Ectodermal cell (in vitro differentiated cells): ENCODE measurements at regions not wholly inside any gene's neighbourhood (a gene's known extent, or its start where the extent isn't known, plus 50 kb on each side); places are given as distances from the start of the nearest gene placed in this dataset.

Experiments
- H3K27ac ChIP-seq: 2 replicates; pipeline ENCODE4 v1.7.0; 2013; ENCODE audit warnings: mild to moderate bottlenecking, low read depth, low read length; ENCODE audit not compliant: insufficient read depth, poor library complexity, severe bottlenecking
- H3K27me3 ChIP-seq: 2 replicates; pipeline ENCODE4 v1.7.0; 2013; ENCODE audit warnings: mild to moderate bottlenecking, low read length; ENCODE audit not compliant: insufficient read depth, control insufficient read depth, poor library complexity, severe bottlenecking
- H3K36me3 ChIP-seq: one replicate; pipeline ENCODE4 v1.7.0; 2013; ENCODE audit warnings: low read length; ENCODE audit not compliant: control insufficient read depth, insufficient read depth
- H3K4me1 ChIP-seq: one replicate; pipeline ENCODE4 v1.7.0; 2013; ENCODE audit warnings: low read length; ENCODE audit not compliant: control insufficient read depth, insufficient read depth
- H3K4me3 ChIP-seq: 2 replicates; pipeline ENCODE4 v1.7.0; 2013; ENCODE audit warnings: low read depth, low read length, control low read depth; ENCODE audit not compliant: insufficient read depth
- H3K9me3 ChIP-seq: 2 replicates; pipeline ENCODE4 v1.7.0; 2013; ENCODE audit warnings: mild to moderate bottlenecking, low read length, moderate library complexity; ENCODE audit not compliant: control insufficient read depth
- WGBS, 2 experiments: methylation state at CpG; one replicate each; pipeline ENCODE4 v1.1.7; 2013; ENCODE audit warnings: missing lambda C conversion rate in 2 of 2; 5-methylcytosine and 5-hydroxymethylcytosine counted together

DNA sequence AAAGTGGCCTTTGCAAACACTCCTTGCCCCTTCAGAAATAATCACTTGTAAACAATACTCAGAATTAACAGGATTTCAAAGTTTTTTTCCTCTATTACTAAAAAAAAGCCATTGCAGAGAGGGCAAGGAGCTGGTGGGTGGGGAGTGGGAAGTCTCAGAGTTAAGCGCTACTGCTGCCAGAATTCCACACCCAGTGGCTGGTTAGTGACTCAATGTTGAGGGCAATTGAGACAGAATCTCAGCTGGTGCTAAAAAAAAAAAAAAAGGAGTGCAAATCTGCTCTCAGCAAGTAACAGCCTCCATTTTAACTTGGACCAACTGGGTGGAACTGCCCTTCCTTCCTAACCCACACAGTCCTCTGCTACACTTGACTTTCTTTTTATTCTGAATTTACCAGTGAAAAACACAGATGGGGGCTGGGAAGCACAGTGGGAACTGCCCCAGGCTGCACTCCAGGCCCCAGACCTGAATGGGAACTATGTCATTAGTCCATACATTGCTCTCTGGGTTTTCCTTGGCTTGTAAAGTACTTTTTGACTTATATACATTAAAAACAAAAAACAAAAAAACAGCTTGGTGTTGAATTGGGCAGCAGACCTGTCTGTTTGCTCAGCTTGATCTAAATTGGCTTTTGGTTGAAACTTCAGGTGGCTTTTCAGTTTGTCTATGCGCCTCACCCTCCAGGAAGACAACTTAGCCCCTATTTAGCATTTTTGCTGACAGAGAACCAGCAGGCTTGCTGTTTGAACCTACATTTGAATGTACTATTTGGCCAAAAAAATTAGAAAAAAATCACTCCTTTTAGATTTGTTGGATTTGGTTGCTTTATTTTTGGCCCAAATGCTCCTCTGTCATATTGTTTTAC is 357.8 kb upstream of the TBL1XR1 start:
- 21 to 24% methylated on average over 2 of the region's 2 CpGs for WGBS, 2 experiments

DNA sequence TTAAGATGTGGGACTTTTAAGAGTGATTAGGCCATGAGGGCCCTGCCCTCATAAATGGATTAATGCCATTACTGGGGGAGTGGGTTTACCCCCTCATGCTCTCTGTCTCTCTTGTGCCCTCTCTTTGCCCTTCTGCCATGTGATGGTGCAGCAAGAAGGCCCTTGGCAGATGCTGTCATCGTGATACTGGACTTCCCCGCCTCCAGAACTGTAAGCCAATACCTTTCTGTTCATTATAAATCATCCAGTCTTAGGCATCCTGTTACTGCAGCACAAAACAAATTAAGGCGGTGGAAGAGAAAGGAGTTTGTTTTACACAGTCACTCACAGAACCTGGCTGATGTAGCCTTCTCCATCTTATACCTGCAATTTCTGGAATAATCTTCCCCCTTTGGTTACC is 360.3 kb upstream of the TBL1XR1 start:
- Histone ChIP-seq H3K4me3 (no peak overlapping the region), H3K9me3 (no peaks in the 10 kb centered on the region), H3K27ac (no peak overlapping the region), H3K36me3 (no peaks in the 10 kb centered on the region), H3K4me1 (peaks cover 20% of the 10 kb centered on the region), H3K27me3 (no peaks in the 10 kb centered on the region)
- 91 to 94% methylated on average over 3 of the region's 3 CpGs for WGBS, 2 experiments

More for the DNA sequence above, 357.8 kb upstream of the TBL1XR1 start:
- Histone ChIP-seq H3K9me3 (no peaks in the 10 kb centered on the region), H3K27me3 (no peaks in the 10 kb centered on the region), H3K27ac (no peak overlapping the region), H3K4me3 (no peak overlapping the region), H3K4me1 (peaks cover 20% of the 10 kb centered on the region), H3K36me3 (no peaks in the 10 kb centered on the region)

DNA sequence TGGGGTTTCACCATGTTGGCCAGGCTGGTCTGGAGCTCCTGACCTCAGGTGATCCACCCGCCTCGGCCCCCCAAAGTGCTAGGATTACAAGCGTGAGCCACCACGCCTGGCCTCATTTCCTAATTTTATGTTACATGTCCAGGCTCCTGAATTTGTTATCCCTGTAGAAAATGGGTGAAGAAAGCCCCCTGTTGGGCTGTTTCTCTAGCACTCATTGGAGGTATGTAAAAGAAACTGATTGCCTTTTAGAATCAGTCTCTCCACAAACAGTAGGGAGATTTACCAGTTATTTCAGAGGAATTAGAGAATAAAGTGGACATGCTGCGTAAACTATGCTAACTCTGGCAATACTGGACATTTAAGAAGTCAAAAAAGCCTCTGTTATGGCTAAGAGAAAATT is 364.1 kb upstream of the TBL1XR1 start:
- 85 to 86% methylated on average over 5 of the region's 5 CpGs for WGBS, 2 experiments
- H3K4me3 ChIP-seq: no peak overlapping the region
- no peaks in the 10 kb centered on the region for H3K36me3 ChIP-seq
- H3K27me3 ChIP-seq: no peaks in the 10 kb centered on the region
- no peaks in the 10 kb centered on the region for H3K4me1 ChIP-seq
- no peak overlapping the region for H3K27ac ChIP-seq
- no peaks in the 10 kb centered on the region for H3K9me3 ChIP-seq

DNA sequence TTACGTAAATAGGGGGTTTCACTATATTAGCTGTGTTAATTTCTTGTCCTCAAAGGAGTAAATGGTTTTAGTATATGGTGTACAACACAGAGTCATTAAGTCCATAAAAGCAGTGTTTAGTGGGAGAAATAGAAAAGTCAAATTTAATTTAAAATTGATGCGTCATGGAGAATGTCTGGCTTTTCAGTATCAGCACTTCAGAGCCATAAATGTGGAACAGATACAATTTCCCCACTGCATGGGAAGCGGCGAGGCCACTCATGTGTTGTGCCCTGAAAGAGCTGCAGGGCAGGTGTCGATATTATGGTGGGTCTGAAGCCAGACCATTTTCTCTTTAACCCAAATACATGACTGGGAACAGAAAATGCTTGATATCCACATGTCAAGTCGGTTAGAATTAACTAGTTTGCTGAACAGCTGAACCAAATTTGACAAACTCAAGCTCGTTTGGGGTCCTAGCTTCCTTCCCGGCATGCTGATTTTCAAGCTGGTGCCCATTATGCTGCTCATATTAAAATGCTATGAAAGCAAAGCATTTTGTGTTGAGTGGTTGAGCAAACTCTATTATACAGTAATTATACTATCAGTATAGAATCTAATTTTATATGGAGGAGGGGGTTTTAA is 364.6 kb upstream of the TBL1XR1 start:
- H3K27ac ChIP-seq: no peak overlapping the region
- H3K27me3 ChIP-seq: no peaks in the 10 kb centered on the region
- H3K9me3 ChIP-seq: no peaks in the 10 kb centered on the region
- H3K4me3 ChIP-seq: no peak overlapping the region
- H3K4me1 ChIP-seq: no peaks in the 10 kb centered on the region
- 91 to 96% methylated on average over 8 of the region's 8 CpGs for WGBS, 2 experiments
- H3K36me3 ChIP-seq: no peaks in the 10 kb centered on the region

DNA sequence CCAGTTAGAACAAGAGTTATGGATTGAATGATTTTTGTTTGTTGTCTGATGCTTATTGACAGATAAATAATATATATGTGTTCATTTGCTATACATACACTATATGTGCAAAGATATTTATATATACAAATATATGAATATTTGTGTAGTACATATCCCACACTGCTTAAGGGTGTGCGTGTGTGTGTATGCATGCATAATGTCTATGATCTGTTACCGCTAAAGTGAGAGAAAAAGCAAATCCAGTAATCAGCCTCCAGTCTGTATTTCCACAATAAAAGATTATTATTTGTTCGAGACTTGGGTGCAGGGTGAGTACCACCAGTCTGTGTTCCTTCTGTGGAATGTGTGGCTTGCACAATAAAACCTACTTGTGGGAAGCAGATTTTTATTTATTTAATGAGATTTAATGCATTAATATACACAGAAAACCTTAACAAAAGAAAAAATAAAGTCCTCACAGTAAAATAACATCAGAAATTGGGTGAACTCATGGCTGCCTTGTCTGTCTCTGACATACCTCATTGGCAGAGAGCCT is 366.0 kb upstream of the TBL1XR1 start:
- Histone ChIP-seq H3K27ac (no peak overlapping the region), H3K4me3 (no peak overlapping the region), H3K36me3 (no peaks in the 10 kb centered on the region), H3K27me3 (no peaks in the 10 kb centered on the region), H3K9me3 (no peaks in the 10 kb centered on the region), H3K4me1 (no peaks in the 10 kb centered on the region)
- 88 to 93% methylated on average over 2 to 3 of the region's 3 CpGs for WGBS, 2 experiments

DNA sequence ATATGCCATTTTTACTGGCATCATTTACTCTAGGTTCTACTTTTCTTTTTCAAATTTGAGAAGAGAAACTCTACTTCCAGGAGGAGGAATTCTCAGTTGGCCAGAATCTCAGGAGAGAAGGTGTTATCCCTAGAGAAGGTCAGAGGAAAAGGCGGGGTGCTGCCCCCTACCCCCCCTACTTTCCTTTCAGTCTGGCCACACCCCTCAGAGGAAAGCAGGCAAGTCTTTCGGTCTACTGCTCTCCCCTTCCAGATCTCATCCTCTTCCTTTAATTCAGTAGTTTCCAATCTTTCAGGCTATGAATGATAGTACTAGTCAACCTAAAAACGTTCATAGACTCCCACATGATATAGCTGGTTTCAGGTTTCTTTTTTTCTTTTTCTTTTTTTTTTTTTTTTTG is 366.5 kb upstream of the TBL1XR1 start:
- Histone ChIP-seq H3K27ac (no peak overlapping the region), H3K4me1 (no peaks in the 10 kb centered on the region), H3K36me3 (no peaks in the 10 kb centered on the region), H3K27me3 (no peaks in the 10 kb centered on the region), H3K4me3 (no peak overlapping the region), H3K9me3 (no peaks in the 10 kb centered on the region)
- WGBS, 2 experiments: 61 to 66% methylated on average over 3 of the region's 3 CpGs

DNA sequence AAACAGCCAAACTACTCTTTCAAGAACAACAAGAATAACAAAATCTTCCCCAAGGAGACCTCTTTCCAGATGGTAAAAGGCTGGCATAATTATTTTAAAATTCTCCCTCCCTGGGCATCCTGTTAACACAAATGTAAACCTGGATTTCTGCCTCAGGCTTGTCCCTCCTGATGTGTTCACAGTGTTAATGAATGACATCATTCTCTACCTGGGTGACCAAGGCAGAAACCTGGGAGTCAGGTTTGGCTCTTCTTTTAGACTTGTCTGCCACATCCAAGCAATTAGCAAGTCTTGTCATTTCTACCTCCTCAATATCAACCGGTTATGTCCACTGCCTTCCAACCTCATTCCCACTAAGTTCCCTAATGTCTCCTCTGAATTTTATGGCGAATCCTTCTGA is 368.7 kb upstream of the TBL1XR1 start:
- Histone ChIP-seq H3K4me3 (no peak overlapping the region), H3K4me1 (no peaks in the 10 kb centered on the region), H3K27me3 (no peaks in the 10 kb centered on the region), H3K36me3 (no peaks in the 10 kb centered on the region), H3K9me3 (no peaks in the 10 kb centered on the region), H3K27ac (no peak overlapping the region)
- 96 to 100% methylated on average over 2 of the region's 2 CpGs for WGBS, 2 experiments

DNA sequence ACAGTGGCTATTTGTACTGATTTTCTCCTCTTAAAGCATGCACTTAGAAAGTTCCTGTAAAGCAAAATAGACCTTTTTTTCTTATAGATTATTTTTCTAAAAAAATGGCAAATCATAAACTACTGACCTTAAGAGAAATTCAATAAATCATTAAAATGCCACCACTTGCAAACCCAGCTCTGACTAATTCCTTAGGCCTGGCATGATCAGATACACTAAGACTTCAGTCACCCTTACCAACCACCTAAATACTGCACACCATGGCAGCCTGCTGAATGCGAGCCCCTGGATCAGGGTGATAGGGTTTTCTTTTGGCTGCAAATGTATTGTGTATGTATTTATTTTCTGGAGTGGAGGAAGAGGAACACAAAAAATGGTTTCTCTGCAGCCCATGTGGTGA is 370.6 kb upstream of the TBL1XR1 start:
- H3K36me3 ChIP-seq: no peaks in the 10 kb centered on the region
- WGBS, 2 experiments: 100% methylated on average over 1 of the region's 1 CpG
- H3K4me3 ChIP-seq: no peak overlapping the region

DNA sequence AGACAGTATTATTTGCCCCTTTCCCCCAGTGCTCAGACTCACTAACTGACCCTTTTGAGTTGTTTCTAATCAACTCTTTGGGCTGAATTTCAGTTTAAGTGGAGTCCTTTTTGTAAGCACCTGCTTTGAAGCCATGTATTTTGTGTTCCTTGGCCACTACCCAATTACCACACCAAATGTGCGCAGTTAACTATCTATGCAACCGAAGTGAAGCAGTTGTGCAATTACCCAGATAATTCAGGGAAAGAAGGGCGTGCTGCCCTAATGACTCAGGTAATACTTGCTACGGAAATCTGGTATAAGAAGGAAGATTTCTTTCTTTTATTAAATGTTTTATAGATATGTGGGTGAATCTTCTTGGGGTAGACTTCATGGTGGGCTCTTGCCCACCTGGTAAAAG is 371.9 kb upstream of the TBL1XR1 start:
- Histone ChIP-seq H3K9me3 (no peaks in the 10 kb centered on the region), H3K27me3 (no peaks in the 10 kb centered on the region), H3K4me1 (peaks cover 1% of the 10 kb centered on the region), H3K36me3 (no peaks in the 10 kb centered on the region), H3K4me3 (no peak overlapping the region), H3K27ac (no peak overlapping the region)
- 94 to 97% methylated on average over 4 of the region's 4 CpGs for WGBS, 2 experiments

More for the DNA sequence above, 370.6 kb upstream of the TBL1XR1 start:
- Histone ChIP-seq H3K9me3 (no peaks in the 10 kb centered on the region), H3K27me3 (no peaks in the 10 kb centered on the region), H3K27ac (no peak overlapping the region), H3K4me1 (no peaks in the 10 kb centered on the region)

DNA sequence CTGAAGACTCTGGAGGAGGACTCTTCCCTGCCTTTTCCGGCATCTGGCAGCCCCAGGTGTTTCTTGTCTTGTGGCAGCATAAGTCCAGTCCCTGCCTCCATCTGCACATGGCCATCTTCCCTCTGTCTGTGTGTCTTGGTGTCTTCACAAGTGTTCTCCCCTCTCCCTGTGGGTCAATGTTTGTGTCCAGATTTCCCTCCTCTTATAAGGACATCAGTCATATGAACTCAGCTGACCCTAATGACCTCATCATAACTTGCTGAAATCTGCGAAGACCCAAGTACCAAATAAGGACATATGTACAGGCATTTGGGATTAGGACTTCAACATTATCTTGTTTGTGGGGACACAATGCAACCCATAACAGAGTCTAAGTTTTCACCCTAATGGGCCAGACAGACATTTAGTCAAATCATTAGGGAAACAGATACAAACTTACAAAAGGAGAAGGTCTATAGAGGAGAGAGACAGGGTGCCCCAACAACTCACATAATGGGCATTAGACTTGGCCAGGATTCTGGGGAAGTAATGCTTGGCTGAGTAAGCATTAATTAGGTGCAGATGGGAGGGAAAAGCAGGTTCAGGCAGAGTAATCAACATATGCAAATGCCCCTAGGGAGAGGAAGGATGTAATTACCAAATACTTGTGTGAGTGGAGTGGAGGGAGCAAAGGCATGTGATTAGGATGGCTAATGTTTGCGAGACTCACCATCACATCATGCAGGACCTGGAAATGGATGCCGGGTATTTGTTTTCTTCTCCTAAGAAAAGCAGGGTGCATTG is 372.8 kb upstream of the TBL1XR1 start:
- H3K4me1 ChIP-seq: peaks cover 6% of the 10 kb centered on the region
- whole genome bisulfite sequencing, 2 experiments: 93 to 94% methylated on average over 4 of the region's 4 CpGs
- H3K27ac ChIP-seq: no peak overlapping the region
- no peaks in the 10 kb centered on the region for H3K36me3 ChIP-seq
- H3K27me3 ChIP-seq: no peaks in the 10 kb centered on the region
- no peaks in the 10 kb centered on the region for H3K9me3 ChIP-seq
- H3K4me3 ChIP-seq: no peak overlapping the region
